ENCODE measurements at regions not wholly inside any gene's neighbourhood (a gene's known extent, or its start where the extent isn't known, plus 50 kb on each side); places are given as distances from the start of the nearest gene placed in this dataset.

GRCh38 chr13:105220063-105220462, 1315.4 kb downstream of the EFNB2 start:
- TF ChIP-seq CTCF (conservative IDR thresholded peaks at IDR 0.05 in 1 of 2, IDR thresholded peaks at IDR 0.05 in 1 of 2; ENCODE audit: extremely low read depth in 1 of 2, insufficient read depth in 1 of 2, low read depth in 1 of 2, low read length in 2 of 2), result no peak
- TF ChIP-seq EZH2 (IDR thresholded peaks at IDR 0.05; ENCODE audit: borderline replicate concordance, low read length), result no peak

All from mammary epithelial cell (primary cell).